CD14-positive monocyte (primary cell): ENCODE measurements at regions not wholly inside any gene's neighbourhood (a gene's known extent, or its start where the extent isn't known, plus 50 kb on each side); places are given as distances from the start of the nearest gene placed in this dataset.

Experiments
- DNase-seq, 3 donors: peaks; one replicate each; pipeline ENCODE4 v3.0.0-alpha.2; 2011 to 2022
- H2AFZ ChIP-seq: 2 replicates; pipeline ENCODE4 v1.6.0; 2012; ENCODE audit warnings: mild to moderate bottlenecking, low read depth, low read length, inconsistent platforms; ENCODE audit not compliant: insufficient read depth, poor library complexity, severe bottlenecking
- H3K27ac ChIP-seq, 2 donors: 1 replicate in 1 of 2; 2 replicates in 1 of 2; pipeline ENCODE4 v1.5.1; 2012 to 2013; ENCODE audit warnings: low read length in 2 of 2, control low read depth in 1 of 2, inconsistent platforms in 1 of 2, low read depth in 1 of 2, mild to moderate bottlenecking in 1 of 2
- H3K27me3 ChIP-seq, 2 donors: one replicate each; pipeline versions ENCODE4 v1.6.0 to v1.6.1; 2011 to 2013; ENCODE audit warnings: low read length in 2 of 2; ENCODE audit not compliant: control insufficient read depth in 2 of 2, insufficient read depth in 2 of 2
- H3K36me3 ChIP-seq, 2 donors: replicated peaks in 1 of 2; 1 replicate in 1 of 2; 2 replicates in 1 of 2; pipeline versions ENCODE4 v1.5.1 to v1.6.1; 2012 to 2013; ENCODE audit warnings: low read length in 2 of 2, control low read depth in 1 of 2, inconsistent platforms in 1 of 2, mild to moderate bottlenecking in 1 of 2; ENCODE audit not compliant: insufficient read depth in 2 of 2, control insufficient read depth in 1 of 2
- H3K4me1 ChIP-seq, 2 donors: 1 replicate in 1 of 2; 2 replicates in 1 of 2; pipeline versions ENCODE4 v1.5.1 to v1.6.1; 2012 to 2013; ENCODE audit warnings: low read length in 2 of 2, control low read depth in 1 of 2, inconsistent platforms in 1 of 2, mild to moderate bottlenecking in 1 of 2, moderate library complexity in 1 of 2; ENCODE audit not compliant: insufficient read depth in 2 of 2, control insufficient read depth in 1 of 2
- H3K4me2 ChIP-seq: replicated peaks from 2 replicates; pipeline ENCODE3; 2012; ENCODE audit warnings: low read length, moderate library complexity, mild to moderate bottlenecking; ENCODE audit not compliant: poor library complexity, severe bottlenecking; ENCODE audit errors: extremely low read depth
- H3K4me3 ChIP-seq, 3 experiments: fragments of 200-600 bp in 1 of 3; sonication (generic) in 1 of 3; replicated peaks in 1 of 3; 1 replicate in 2 of 3; 2 replicates in 1 of 3; pipeline ENCODE4 v1.5.1; 2011 to 2013; ENCODE audit warnings: low read length in 3 of 3, mild to moderate bottlenecking in 3 of 3, control low read depth in 2 of 3, low read depth in 2 of 3, inconsistent platforms in 1 of 3, moderate library complexity in 1 of 3
- H3K79me2 ChIP-seq: 2 replicates; pipeline ENCODE4 v1.6.0; 2012; ENCODE audit warnings: mild to moderate bottlenecking, control low read depth, inconsistent platforms, low read length, moderate library complexity; ENCODE audit not compliant: insufficient read depth
- H3K9ac ChIP-seq: 2 replicates; pipeline ENCODE4 v1.6.0; 2017; ENCODE audit warnings: low read length, mild to moderate bottlenecking; ENCODE audit not compliant: insufficient read depth, poor library complexity, severe bottlenecking
- H3K9me3 ChIP-seq, 2 donors: replicated peaks in 1 of 2; 1 replicate in 1 of 2; 2 replicates in 1 of 2; pipeline versions ENCODE4 v1.5.1 to v1.6.1; 2012 to 2013; ENCODE audit warnings: low read length in 2 of 2, control low read depth in 1 of 2; ENCODE audit not compliant: control insufficient read depth in 1 of 2, insufficient read depth in 1 of 2
- H4K20me1 ChIP-seq: 2 replicates; pipeline ENCODE4 v1.6.0; 2012; ENCODE audit warnings: mild to moderate bottlenecking, low read length, control low read depth, moderate library complexity; ENCODE audit not compliant: insufficient read depth
- H3K27ac Mint-ChIP-seq, 7 donors: one replicate each; pipeline ENCODE4 v1.8.0; 2020; ENCODE audit warnings: mild to moderate bottlenecking in 7 of 7, mixed read lengths in 7 of 7, moderate library complexity in 6 of 7, inconsistent platforms in 2 of 7
- H3K27me3 Mint-ChIP-seq, 3 donors: one replicate each; pipeline ENCODE4 v1.8.0; 2021 to 2022; ENCODE audit warnings: low read depth in 3 of 3, mild to moderate bottlenecking in 3 of 3, mixed read lengths in 3 of 3, moderate library complexity in 3 of 3, inconsistent platforms in 1 of 3
- H3K36me3 Mint-ChIP-seq, 2 donors: one replicate each; pipeline ENCODE4 v1.8.0; 2020; ENCODE audit warnings: mixed read lengths in 2 of 2, inconsistent platforms in 1 of 2, mild to moderate bottlenecking in 1 of 2
- H3K4me1 Mint-ChIP-seq: one replicate; pipeline ENCODE4 v1.8.0; 2020; ENCODE audit warnings: mild to moderate bottlenecking, mixed read lengths
- H3K4me3 Mint-ChIP-seq, 2 donors: one replicate each; pipeline ENCODE4 v1.8.0; 2020; ENCODE audit warnings: mild to moderate bottlenecking in 2 of 2, mixed read lengths in 2 of 2, moderate library complexity in 1 of 2
- H3K9me3 Mint-ChIP-seq, 7 donors: one replicate each; pipeline ENCODE4 v1.8.0; 2020 to 2022; ENCODE audit warnings: mixed read lengths in 7 of 7, mild to moderate bottlenecking in 6 of 7, moderate library complexity in 6 of 7, inconsistent platforms in 2 of 7
- CTCF ChIP-seq: fragments of 200-600 bp; IDR thresholded peaks from one replicate; pipeline ENCODE4 v1.8.0; 2022; ENCODE audit warnings: antibody characterized with exemption, mild to moderate bottlenecking
- WGBS: methylation state at CpG from one replicate; pipeline ENCODE4 v1.1.5; 2013; ENCODE audit warnings: missing lambda C conversion rate; ENCODE audit not compliant: insufficient coverage; 5-methylcytosine and 5-hydroxymethylcytosine counted together
- intact Hi-C, 2 donors: fragments of 100-400 bp; cut with micrococcal nuclease; formaldehyde crosslinking; loops; one replicate each; pipeline versions ENCODE4 v1.15.0 to v1.15.1; 2023

GRCh38 chr6:53431704-53432103 is 83.0 kb upstream of the ELOVL5 start:
- Histone ChIP-seq H3K27me3 (no peaks in the 10 kb centered on the region), H3K4me2 (peak overlapping the region; percentile 71), H4K20me1 (no peaks in the 10 kb centered on the region), H3K36me3 (no peaks in the 10 kb centered on the region), H2AFZ (no peak overlapping the region), H3K27ac (peak overlapping the region in 1 of 2 donors; percentile 91), H3K9me3 (no peaks in the 10 kb centered on the region), H3K4me1 (peaks cover 24 to 31% of the 10 kb centered on the region in 2 donors), H3K79me2 (no peaks in the 10 kb centered on the region), H3K4me3 (peak overlapping the region in 1 of 3 experiments; percentile 31), H3K9ac (no peak overlapping the region)
- intact Hi-C loops, result loop anchor here (5.0 to 10.0 kb wide), 4 partner anchors 53 to 187 kb away; no protein-coding TSS in a partner anchor
- Mint-ChIP-seq H3K4me3 (no peak overlapping the region), H3K27me3 (no peaks in the 10 kb centered on the region), H3K27ac (peak overlapping the region; percentile 89 to 98 (median 93)), H3K4me1 (peaks cover 33% of the 10 kb centered on the region), H3K36me3 (no peaks in the 10 kb centered on the region), H3K9me3 (no peaks in the 10 kb centered on the region)
- DNase-seq, result peak in 2 of 3 donors; percentile 36 to 40
- 40% methylated on average over 4 of the region's 4 CpGs for WGBS
- no peak for TF ChIP-seq CTCF

- H3K4me3 Mint-ChIP-seq, result peak overlapping the region in 1 of 2 donors; percentile 23
- no peak overlapping the region for H3K9ac ChIP-seq
- no peak overlapping the region for H3K4me2 ChIP-seq
- H3K27ac ChIP-seq, result no peak overlapping the region
- no peak for DNase-seq
- H3K36me3 ChIP-seq, result no peaks in the 10 kb centered on the region
- H3K36me3 Mint-ChIP-seq, result no peaks in the 10 kb centered on the region
- intact Hi-C loops, result no loop called here
- TF ChIP-seq CTCF, result no peak
- no peak overlapping the region for H2AFZ ChIP-seq
- peaks cover 21 to 26% of the 10 kb centered on the region in 2 donors for H3K4me1 ChIP-seq
- H3K27me3 Mint-ChIP-seq, result no peaks in the 10 kb centered on the region
- no peaks in the 10 kb centered on the region for H3K27me3 ChIP-seq
- no peak overlapping the region for H3K4me3 ChIP-seq
- H3K4me1 Mint-ChIP-seq, result peaks cover 30% of the 10 kb centered on the region
- no peaks in the 10 kb centered on the region for H3K9me3 ChIP-seq
- no peaks in the 10 kb centered on the region for H4K20me1 ChIP-seq
- no peak overlapping the region for H3K27ac Mint-ChIP-seq
- H3K9me3 Mint-ChIP-seq, result no peaks in the 10 kb centered on the region
- H3K79me2 ChIP-seq, result no peaks in the 10 kb centered on the region
Measured at GRCh38 chr6:53429401-53429800, 80.7 kb upstream of the ELOVL5 start.
